Fibroblast of peridontal ligament (primary cell): ENCODE measurements at regions not wholly inside any gene's neighbourhood (a gene's known extent, or its start where the extent isn't known, plus 50 kb on each side); places are given as distances from the start of the nearest gene placed in this dataset.
A peak's percentile ranks its signal among the peaks of the same experiment; 100 is the strongest.
"Not testable (repeated sequence)": the region's sequence is repeated elsewhere in the genome, so short reads cannot be mapped to it uniquely, and the experiment has no call there.

ENCODE experiments used
- DNase-seq: peaks from one replicate; pipeline ENCODE4 v3.0.0-alpha.2; 2010; ENCODE audit errors: extremely low read depth

DNA sequence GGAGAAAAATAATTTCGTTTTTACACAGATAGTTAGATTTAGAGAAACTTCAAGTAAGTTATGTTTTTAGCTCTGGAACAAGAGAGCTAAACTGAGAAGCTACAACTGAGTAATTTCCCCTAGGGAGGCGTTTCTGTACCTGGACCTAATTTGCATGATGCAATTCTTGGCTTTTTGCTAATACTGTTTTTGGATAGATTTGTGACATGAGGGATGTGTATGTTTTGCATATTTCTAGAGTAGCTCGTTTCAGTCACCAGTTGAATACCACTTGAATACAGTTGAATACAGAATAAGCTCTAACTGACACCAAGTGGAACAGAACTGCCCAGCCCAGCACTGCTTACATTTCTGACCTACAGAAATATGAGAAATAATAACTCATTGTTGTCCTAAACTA lies 1227.9 kb upstream of the SPRY2 start:
- no peak for DNase-seq

DNA sequence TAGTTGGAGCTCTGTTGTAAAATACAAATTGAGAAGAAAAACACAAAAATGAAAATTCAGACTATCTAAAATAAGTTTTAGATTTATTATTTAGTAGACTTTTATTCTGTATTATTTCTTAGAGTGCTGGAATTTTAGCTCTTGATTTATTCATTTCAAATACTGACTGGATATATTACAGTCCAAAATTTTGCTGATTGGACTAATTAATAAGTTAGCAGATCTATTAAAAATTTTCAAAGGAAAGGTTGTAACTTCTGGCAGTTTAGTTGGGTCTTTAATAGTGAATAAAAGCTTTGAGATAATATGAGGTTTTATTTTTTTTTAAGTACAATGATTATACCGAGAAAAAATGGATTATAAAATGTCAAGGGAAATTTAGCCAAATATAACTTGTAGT lies 1224.9 kb upstream of the SPRY2 start:
- no peak for DNase-seq

DNA sequence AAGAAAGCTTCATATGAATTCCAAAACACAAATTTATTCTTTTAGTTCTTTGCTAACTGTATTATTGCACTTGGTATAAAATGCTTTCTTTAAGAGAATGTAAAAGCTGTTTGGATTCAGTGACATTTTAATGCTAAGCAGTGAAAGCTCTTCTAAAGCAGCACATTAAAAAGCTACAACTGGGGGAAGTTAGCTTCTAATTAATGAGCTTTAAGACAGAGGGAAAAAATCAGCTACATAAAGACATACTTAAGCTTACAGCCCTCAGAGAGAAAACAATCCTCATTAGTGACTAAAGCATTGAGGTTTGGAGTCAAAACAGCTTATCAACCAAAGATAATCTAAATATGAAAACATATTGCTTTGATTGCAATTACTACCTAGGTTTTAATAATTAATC lies 1222.2 kb upstream of the SPRY2 start:
- no peak for DNase-seq

DNA sequence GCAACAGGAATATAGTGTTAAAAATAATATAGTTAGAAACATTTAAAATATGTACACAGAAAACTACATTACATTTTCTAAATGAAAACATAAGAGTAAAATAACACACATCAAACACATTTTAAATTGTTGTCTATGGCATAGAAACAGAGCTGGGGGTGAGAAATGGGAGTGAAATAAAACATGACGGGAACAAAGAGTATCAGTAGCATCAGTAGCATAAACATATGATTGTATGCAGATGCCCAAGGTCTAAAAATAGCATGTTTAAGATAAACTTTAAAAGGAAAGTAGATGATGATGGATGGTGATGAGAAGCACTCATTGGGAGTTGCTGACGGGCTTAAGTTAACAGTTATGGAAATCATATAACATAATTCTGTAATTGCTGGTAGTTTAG lies 1221.7 kb upstream of the SPRY2 start:
- no peak for DNase-seq

DNA sequence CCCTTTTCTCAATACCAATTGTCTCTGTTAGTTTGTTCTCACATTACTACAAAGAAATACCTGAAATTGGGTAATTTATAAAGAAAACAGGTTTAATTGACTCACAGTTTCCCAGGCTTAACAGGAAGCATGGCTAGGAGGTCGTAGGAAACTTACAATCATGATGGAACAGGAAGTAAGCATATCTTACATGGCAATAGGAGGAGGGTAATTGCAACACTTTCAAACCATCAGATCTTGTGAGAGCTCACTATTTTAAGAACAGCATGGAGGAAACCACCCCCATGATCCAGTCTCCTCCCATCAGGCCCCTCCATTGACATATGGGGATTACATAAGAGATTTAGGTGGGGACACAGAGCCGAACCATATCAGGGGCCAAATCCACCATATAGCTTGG lies 1210.1 kb upstream of the SPRY2 start:
- no peak for DNase-seq

DNA sequence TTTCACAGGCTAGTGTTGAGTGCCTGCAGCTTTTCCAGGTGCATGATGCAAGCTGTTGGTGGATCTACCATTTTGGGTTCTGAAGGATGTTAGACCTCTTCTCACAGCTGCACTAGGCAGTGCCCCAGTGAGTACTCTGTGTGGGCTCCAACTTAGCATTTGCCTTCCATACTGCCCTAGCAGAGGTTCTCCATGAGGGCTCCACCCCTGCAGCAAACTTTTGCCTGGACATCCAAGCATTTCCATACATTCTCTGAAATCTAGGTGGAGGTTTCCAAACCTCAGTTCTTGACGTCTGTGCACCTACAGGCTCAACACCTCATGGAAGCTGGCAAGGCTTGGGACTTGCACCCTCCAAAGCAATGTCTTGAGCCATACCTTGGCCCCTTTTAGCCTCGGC lies 1205.4 kb upstream of the SPRY2 start:
- not testable (repeated sequence) for DNase-seq

DNA sequence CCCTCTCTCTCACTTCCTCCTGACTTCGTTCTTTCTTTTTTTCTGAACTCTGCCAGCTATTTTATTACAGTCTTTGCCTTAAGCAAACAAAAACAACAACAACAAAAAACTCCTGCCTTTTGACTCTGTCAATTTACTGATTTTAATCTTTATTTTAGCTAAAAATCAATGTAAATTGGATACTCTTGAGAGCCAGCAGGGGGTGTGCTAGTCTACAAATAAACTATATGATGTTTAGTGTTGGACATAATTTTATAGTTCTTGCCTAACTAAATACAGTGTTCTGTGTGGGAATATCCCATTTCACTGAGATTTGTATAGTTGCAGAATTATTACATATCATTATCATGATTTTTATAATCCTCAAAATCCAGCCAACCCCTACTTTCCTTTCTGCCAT lies 1199.9 kb upstream of the SPRY2 start:
- peak; percentile 7 for DNase-seq

DNA sequence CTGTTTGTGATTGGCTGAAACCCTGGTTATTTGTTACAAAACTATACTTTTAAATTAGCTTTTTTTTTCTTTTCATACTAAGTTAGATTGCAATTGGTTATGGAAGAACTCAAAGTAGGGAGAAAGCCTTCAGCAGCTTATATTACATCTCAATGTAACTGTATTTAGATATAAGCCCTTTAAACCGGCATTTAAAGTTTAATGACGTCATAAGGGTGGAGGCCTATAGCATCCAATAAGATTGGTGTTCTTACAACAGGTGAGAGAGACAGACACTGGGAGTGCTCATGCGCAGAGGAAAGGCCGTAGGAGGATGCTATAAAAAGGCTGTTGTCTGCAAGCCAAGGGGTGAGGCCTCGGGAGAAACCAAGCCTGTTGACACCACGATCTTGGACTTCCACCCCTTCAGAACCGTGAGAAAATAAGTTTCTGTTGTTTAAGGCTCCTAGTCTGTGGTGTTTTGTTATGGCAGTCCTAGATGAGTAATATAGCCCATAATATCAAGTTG lies 1198.8 kb upstream of the SPRY2 start:
- no peak for DNase-seq

DNA sequence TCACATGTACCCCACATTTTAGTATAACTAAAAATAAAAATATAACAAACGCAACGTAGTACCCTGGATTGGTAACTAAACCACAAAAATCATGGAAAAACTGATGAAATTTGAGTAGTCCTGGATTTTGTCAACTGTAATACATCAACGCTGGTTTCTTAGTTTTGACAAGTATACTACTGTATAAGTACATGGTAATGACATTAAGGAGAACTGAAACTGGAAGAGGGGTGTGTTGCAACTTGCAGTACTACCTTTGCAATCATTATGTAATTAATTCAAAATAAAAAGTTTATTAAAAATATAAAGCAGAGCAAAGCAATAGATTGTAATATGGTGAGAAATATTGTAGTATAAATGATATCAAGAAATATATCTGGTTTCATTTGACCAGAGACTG lies 1158.0 kb upstream of the SPRY2 start:
- no peak for DNase-seq

DNA sequence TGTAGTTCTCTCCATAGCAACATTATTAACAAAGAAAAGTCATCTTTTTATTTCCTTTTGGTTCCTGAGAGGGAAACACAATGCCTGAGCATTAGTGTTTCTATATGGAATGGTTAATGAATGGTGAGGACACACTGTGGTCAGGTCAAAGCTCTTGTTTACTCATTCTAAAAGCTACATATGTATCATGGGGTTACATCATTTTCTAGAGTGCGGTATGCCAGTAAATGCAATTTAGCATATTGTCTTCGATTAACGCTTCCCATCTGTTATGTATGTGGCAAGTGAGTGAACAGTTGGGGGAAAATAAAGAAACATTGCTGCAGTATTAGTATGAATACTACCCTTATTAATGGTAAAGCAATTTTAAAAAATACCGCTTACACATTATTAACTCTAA lies 1152.2 kb upstream of the SPRY2 start:
- no peak for DNase-seq

DNA sequence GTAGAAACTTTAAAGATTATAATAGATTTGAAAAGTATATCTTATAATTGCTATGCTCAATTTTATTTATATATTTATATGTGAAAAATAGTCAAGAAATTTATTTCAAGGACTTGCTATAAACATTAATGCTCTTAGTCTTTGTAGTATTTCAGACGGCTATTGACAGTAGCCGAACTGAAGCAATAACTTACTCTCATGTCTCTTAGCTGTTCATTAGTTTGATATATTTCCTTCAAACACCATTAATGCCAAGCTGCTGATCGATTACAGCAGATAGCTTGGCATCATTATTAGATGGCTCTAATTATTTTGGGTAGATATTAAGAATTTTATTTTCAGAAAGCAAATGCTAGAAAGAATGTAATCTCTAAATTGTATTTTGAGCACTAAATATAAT lies 1151.5 kb upstream of the SPRY2 start:
- no peak for DNase-seq

DNA sequence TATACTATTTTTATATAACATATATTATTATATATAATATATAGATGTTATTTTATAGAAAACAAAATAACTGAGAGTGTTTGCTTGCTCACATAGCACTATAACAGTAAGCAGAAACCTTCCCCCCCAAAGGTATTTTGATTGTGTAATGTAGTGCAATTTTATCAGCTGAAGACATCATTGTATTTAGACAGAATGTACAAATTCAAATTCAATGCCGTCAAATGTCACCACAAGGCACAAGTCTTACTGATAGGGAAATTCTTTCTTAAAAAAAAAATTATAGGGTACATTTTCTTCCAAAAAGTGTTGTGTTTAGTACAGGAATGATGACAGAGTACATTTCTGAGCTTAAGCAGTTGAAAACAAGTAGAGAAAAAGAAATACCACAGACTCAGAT lies 1147.1 kb upstream of the SPRY2 start:
- no peak for DNase-seq

DNA sequence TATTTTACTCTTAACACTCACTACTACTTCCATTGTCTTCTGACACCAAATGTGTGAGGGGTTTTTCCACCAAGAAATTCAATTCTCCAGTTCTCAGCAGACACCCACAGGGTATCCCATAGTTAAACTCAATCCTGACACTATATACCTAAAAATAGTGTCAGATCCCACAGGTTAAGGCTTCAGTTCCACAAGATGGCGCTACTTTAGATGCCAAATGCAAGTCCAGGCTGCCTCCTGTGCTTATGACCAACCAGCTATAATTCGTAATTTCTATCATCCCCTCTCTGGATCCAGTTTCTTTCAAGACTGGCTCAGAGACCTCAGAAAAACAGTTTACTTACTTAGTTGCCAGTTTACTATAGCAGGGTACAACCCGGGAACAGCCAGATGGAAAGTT lies 1146.2 kb upstream of the SPRY2 start:
- no peak for DNase-seq

DNA sequence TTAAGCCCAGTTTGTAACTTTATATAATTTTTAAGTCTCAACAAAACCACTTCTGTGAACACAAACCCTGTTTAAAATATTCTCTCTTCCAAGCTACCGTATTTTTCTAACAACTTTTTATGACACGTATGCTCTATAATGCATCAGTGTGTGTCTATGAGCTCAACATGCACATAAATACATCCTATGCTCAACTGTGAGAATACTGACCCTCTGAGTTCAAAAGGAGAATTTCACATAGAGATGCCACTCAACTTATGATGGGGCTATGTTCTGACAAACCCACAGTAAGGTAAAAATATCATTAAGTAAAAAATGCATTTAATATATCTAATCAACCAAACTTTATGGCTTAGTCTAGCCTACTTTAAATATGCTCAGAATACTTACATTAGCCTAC lies 1139.7 kb upstream of the SPRY2 start:
- no peak for DNase-seq

DNA sequence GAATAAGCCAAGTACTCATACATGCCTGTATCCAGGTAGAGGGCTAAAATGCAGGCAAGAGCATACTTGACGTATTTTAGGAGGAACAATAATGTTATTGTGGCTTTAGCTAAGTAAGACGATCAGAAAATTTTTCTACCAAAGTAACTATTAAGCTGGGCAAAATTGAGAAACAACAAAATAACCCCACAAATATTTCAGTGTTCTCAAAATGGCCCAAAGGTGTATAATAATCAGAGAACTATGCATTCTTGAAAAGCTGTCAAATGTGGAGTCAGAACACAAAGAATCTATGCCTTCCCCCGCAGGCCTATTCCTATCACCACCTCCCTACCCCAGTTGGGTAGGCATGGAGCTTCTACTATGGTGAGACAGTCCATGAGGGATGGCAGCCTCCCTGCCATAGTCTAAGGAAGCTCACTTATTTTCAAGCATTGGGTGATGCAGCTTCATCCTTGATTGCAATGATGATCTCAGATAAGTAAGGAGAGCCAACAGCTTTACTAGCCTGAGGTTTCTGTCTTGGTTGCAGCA lies 1132.5 kb upstream of the SPRY2 start:
- DNase-seq, result no peak

DNA sequence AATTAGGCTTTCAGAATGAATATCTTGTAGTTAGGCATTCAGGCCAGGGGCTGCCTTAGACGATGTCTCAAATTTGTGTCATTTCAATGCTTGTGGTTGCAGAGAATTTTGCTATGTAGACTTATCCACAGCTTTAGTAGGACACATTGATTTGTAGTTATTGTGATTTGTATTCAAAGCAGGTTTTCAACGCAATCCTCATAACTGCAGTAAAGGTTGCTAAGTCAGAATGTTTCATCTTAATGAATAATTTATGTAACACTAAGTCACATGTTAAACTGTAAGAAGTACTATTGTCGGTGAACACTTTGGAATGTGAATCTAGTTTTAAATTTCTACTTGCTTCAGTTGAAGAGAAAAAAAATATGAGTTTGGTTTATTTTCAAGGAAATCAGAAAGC lies 1117.2 kb upstream of the SPRY2 start:
- DNase-seq, result no peak

DNA sequence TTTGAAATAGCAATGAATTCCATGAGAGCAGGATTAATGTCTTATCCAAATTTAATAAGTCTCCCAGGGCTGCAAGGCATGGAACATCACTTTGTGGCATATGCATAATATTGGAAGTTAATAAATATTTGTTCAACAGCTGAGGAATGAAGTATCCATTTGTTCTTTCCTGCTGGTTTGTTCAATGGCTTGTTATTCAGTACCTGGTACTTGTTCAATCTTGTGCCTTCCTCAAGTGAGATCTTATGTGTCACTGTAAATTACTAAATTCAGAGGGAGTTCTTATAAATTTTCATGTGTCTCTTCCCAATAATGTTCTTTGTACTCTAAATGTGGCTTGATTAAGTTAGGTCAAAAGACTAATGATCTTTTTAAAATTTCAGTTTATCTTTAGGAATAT lies 1105.5 kb upstream of the SPRY2 start:
- DNase-seq, result no peak

DNA sequence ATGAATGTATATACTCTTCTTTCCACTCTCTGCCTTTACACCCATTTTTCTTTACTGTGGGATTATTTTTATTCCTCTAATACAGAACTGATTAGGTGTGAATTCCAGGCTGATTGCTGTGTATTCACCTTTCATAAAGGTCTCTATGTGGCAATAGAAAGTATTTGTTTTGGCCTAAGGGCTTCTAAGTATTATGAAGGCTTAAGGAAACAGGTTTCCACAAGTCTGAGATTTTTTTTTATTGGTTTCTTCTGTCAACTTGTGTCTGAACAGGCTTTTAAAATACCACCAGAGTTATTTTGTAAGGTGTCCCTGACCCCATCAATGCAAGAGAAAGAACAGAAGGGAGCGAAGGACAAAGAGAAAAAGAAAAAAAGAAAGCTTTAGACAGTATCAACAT lies 1102.0 kb upstream of the SPRY2 start:
- DNase-seq, result no peak

DNA sequence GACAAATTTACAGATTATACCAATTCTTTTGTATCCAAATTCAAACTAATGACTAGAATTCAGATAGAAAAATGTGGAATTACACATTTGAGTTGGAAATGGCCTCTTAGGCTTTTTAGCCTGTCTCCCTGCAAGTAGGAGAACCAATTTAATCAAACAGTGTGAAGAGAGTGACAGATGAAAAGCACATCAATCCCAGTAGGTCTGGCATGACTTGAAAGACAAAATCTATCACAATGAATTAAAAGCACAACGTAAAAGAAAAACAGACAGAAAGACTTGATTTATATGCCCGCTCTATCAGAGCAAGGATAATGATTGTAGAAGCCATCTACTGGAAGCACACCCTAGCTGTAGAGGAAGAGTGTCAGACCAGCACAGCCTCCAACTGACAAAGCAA lies 1084.4 kb upstream of the SPRY2 start:
- DNase-seq, result no peak

DNA sequence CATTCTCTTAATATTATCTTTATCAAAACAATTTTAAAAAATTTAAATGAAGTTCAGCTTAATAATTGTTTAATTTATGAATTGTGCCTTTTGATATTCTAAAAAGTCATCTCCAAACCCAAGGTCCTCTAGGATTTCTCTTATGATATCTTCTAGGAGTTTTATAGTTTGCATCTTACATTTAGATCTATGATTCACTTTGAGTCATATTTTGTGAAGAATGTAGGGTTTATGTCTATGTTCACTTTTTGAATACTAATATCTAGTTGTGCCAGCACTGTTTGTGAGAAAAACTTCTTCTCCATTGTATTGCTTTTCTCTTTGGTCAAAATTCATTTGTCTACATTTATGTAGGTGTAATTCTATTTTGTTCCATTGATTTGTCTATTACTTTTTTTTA lies 1068.4 kb upstream of the SPRY2 start:
- DNase-seq, result no peak

DNA sequence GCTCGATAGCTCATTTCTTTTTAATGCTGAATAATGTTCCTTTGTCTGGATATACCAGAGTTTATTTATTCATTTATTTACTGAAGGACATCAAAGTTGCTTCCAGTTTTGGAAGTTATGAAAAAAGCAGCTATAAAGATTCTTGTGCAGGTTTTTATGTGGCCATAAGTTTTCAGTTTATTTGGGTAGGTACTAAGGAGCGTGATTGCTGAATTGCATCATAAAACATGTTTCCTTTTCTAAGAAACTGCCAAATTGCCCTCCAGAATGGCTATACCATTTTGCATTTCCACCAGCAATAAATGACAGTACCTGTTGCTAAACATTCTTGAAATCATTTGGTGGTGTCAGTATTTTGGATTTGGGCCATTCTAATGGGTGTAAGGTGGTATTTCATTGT lies 1067.7 kb upstream of the SPRY2 start:
- DNase-seq, result no peak

DNA sequence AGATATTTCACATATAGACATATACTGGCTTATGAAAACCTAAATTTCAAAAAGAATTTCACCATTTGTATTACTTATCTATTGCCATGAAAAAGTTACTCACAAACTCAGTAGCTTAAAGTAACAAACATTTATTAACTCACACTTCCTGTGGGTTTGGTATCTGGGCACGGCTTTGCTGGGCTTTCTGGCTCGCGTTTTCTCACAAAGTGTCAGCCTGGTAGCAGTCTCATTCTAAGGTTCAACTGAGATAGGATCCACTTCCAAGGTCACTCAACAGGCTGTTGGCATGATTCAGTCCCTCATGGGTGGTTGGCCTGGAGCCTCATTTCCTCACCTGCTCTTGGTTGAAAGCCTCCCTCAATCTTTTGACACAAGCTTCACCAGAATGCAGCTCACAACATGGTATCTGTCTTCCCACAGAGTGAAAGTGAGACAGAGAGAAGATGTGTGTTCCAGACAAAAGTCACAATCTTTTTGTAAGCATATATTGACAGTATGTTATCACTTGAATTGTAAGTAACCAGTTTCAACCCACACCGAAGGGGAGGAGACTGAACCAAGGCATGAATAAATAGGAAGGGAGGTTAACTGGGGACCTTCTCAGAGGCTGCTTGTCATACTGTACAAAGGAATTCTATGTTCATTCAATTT lies 1065.8 kb upstream of the SPRY2 start:
- DNase-seq, result no peak

DNA sequence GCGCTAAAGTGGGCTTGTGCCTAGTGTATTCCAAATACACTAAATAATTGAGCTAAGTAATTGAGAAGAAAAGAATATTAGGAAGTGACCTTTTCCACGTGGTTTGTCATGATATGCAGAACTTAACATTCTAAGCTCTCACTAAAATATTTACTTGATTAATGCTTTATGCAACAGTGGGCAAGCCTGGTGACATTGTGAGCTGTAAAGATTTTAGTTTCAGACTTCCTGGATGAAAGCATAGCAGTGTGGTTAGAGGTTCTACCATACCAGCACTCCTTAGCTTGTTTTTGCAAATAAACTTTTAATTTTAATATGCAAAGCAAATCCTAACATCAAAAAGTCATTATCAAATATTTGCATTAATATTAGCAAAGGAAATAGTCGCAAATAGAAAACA lies 1065.1 kb upstream of the SPRY2 start:
- no peak for DNase-seq

DNA sequence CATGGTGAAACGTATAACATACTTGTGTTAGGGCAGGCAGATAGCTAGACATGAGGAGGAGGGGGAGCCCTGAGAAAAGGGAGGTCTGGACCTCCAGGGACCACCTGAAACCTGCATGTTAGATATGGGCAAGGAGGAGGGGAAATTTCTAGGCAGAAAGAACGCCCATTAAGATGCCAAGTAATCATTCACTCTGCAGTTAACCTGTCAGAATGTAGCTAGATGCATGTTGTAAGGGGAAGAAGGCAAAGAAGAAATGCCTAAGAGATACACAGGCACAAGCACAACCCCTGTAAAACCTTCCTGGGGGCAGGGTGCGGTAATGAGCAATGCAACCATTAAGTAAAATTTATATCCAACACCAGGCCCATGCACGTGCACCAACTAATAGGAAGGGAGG lies 1055.3 kb upstream of the SPRY2 start:
- DNase-seq, result no peak
